ENCODE measurements at regions not wholly inside any gene's neighbourhood (a gene's known extent, or its start where the extent isn't known, plus 50 kb on each side); places are given as distances from the start of the nearest gene placed in this dataset.

DNA sequence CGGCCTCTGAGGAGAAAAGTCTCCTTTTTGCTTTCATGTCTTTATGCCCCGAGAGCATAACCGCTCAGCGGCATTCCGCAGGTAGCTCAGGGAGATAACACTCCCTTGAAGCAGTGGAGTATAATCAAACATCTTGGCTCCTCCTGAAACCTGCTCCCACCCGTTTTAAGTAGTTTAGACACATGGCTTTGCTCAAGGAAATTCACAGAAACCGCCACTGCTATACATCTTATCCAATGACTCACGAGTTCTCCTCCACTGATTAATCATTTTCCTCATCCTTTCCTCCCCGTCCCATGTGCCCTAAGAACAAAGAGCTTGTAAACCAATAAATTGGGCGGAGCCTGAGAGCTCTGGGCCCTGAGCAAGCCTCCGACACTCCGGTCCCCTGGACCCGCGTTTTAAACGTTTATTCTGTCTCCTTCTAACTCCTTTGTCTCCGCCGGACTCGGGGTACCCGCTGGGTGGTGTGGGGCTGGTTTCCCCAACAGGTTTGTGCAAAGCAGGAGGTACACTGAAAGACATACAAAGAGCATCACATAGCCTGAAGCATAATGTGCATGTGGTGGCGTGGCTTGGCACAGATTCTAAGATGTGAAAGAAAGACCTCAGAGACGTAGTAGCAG, 401.2 kb downstream of the TLL1 start (continued):
- TF ChIP-seq, protein P1, sequence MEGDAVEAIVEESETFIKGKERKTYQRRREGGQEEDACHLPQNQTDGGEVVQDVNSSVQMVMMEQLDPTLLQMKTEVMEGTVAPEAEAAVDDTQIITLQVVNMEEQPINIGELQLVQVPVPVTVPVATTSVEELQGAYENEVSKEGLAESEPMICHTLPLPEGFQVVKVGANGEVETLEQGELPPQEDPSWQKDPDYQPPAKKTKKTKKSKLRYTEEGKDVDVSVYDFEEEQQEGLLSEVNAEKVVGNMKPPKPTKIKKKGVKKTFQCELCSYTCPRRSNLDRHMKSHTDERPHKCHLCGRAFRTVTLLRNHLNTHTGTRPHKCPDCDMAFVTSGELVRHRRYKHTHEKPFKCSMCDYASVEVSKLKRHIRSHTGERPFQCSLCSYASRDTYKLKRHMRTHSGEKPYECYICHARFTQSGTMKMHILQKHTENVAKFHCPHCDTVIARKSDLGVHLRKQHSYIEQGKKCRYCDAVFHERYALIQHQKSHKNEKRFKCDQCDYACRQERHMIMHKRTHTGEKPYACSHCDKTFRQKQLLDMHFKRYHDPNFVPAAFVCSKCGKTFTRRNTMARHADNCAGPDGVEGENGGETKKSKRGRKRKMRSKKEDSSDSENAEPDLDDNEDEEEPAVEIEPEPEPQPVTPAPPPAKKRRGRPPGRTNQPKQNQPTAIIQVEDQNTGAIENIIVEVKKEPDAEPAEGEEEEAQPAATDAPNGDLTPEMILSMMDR (IDR thresholded peaks at IDR 0.05 in 2 of 3, conservative IDR thresholded peaks at IDR 0.05 in 1 of 3; ENCODE audit: borderline replicate concordance in 1 of 3, insufficient read depth in 1 of 3, low read depth in 2 of 3, low read length in 2 of 3): no peak
- TF ChIP-seq YY1 (IDR thresholded peaks at IDR 0.05; ENCODE audit: extremely low read depth, insufficient replicate concordance, low read depth, low read length): no peak
- no peak for TF ChIP-seq ZNF274 (IDR thresholded peaks at IDR 0.05; ENCODE audit: low read depth, low read length)
- no peak for TF ChIP-seq FOSL1 (IDR thresholded peaks at IDR 0.05; ENCODE audit: low read depth)
- TF ChIP-seq SRF (IDR thresholded peaks at IDR 0.05; ENCODE audit: low read depth): no peak
- no peak for TF ChIP-seq EZH2phosphoT487 (IDR thresholded peaks at IDR 0.05; ENCODE audit: borderline replicate concordance)

DNA sequence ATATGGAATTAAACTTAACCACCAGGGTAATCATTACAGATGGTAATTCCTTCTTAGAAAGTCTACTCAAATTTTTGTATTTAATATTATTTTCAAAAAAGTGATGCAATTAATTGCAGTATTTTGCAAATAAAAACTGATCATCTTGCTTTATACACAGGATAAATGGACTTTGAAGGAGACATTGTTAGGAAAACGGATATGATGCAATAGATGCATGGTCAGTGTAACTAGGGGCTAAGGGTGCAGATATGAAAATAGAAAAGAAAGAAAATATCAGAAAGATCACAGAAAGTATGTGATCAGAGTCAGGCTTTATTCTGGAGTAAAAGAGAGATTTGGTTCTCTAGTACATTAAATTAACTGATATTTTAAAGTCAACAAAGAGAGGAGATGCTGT, 401.7 kb downstream of the TLL1 start:
- Histone ChIP-seq H3K4me3 (replicated peaks in 1 of 2; ENCODE audit: low read depth in 1 of 2, low read length in 2 of 2) (no peak overlapping the region), H4K20me1 (ENCODE audit: insufficient read depth) (no peaks in the 10 kb centered on the region), H3K4me1 (ENCODE audit: control insufficient read depth in 1 of 2, insufficient read depth in 2 of 2, low read length in 2 of 2) (no peaks in the 10 kb centered on the region), H3K9me3 (ENCODE audit: control insufficient read depth in 1 of 2, insufficient read depth in 1 of 2, low read depth in 1 of 2, low read length in 2 of 2) (no peaks in the 10 kb centered on the region), H3K27ac (ENCODE audit: low read depth, low read length) (no peak overlapping the region), H2AFZ (ENCODE audit: low read depth, low read length, poor library complexity, severe bottlenecking) (no peak overlapping the region), H3K9ac (ENCODE audit: low read length) (no peak overlapping the region), H3K27me3 (ENCODE audit: insufficient read depth, low read length) (no peaks in the 10 kb centered on the region), H3K4me2 (ENCODE audit: low read length) (no peak overlapping the region), H3K36me3 (ENCODE audit: control insufficient read depth in 1 of 2, insufficient read depth in 2 of 2, low read length in 2 of 2) (no peaks in the 10 kb centered on the region), H3K79me2 (ENCODE audit: insufficient read depth, low read length) (no peaks in the 10 kb centered on the region), H3K9me2 (ENCODE audit: insufficient read depth) (no peaks in the 10 kb centered on the region)
- BruUV-seq (replicated peaks): no TSS peak
- RAD21 ChIA-PET (ENCODE audit: low non-redundant PET in 1 of 2, low total read pairs in 2 of 2, uncharacterized antibody in 2 of 2, unreplicated experiment in 2 of 2): no interaction called here
- CTCF ChIA-PET: no interaction called here
- TF ChIP-seq YY1 (IDR thresholded peaks at IDR 0.05; ENCODE audit: extremely low read depth, insufficient replicate concordance, low read depth, low read length) (no peak), POLR2A (IDR thresholded peaks at IDR 0.05; ENCODE audit: borderline replicate concordance, extremely low read depth, insufficient read depth, insufficient read length) (no peak), CEBPB (IDR thresholded peaks at IDR 0.05; ENCODE audit: low read depth) (no peak), ZNF274 (IDR thresholded peaks at IDR 0.05; ENCODE audit: low read depth, low read length) (no peak)
- intact Hi-C loops (cut with micrococcal nuclease): no loop called here
- POLR2A ChIA-PET: no interaction called here
- DNase-seq (ENCODE audit: low read depth, low spot score): no peak
- ATAC-seq: no peak

All from HCT116 (cell line).